ENCODE measurements at regions not wholly inside any gene's neighbourhood (a gene's known extent, or its start where the extent isn't known, plus 50 kb on each side); places are given as distances from the start of the nearest gene placed in this dataset.

- TF ChIP-seq CTCF (IDR thresholded peaks at IDR 0.05) (no peak), POLR2AphosphoS5 (IDR thresholded peaks at IDR 0.05) (no peak)
Measured at GRCh38 chr12:61754214-61754613, 506.0 kb upstream of the USP15 start.

Data from breast epithelium (tissue), 3 donors.